SK-N-SH treated with all-trans-retinoic acid at 6 μM for 48 hours (cell line): ENCODE measurements at regions not wholly inside any gene's neighbourhood (a gene's known extent, or its start where the extent isn't known, plus 50 kb on each side); places are given as distances from the start of the nearest gene placed in this dataset.

Experiments
- ATAC-seq: fragments of 200-7000 bp; cut with Tn5 transposase; 3 replicates; pipeline ENCODE4 v1.9.1; 2020; ENCODE audit warnings: mild to moderate bottlenecking, moderate library complexity
- ARNTL ChIP-seq: fragments of 450-650 bp; formaldehyde crosslinking; IDR thresholded peaks from 2 replicates; pipeline ENCODE4 v1.5.0; 2020; ENCODE audit warnings: low read depth, mild to moderate bottlenecking, moderate library complexity, borderline replicate concordance
- BACH2 ChIP-seq: fragments of 250-450 bp; sonication (Bioruptor Pico); IDR thresholded peaks from 2 replicates; pipeline ENCODE4 v1.9.0; 2021; ENCODE audit warnings: mild to moderate bottlenecking, borderline replicate concordance
- CSDC2 ChIP-seq: fragments of 250-450 bp; sonication (Bioruptor Pico); IDR thresholded peaks from 2 replicates; pipeline ENCODE4 v1.5.0; 2020; ENCODE audit warnings: mild to moderate bottlenecking, moderate library complexity
- ESRRG ChIP-seq: fragments of 250-450 bp; sonication (Bioruptor Pico); IDR thresholded peaks from 2 replicates; pipeline ENCODE4 v1.6.1; 2021; ENCODE audit warnings: mild to moderate bottlenecking
- GLIS3 ChIP-seq: fragments of 250-450 bp; sonication (Bioruptor Pico); IDR thresholded peaks from 2 replicates; pipeline ENCODE4 v1.5.0; 2020; ENCODE audit warnings: mild to moderate bottlenecking, moderate library complexity
- ISL1 ChIP-seq: fragments of 250-450 bp; sonication (Bioruptor Pico); IDR thresholded peaks from 2 replicates; pipeline ENCODE4 v2.1.2; 2022; ENCODE audit warnings: mild to moderate bottlenecking, moderate library complexity
- OSR1 ChIP-seq: fragments of 250-450 bp; sonication (Bioruptor Pico); IDR thresholded peaks from 2 replicates; pipeline ENCODE4 v1.8.0; 2022; ENCODE audit warnings: moderate library complexity, mild to moderate bottlenecking, inconsistent platforms
- PPARA ChIP-seq: fragments of 250-450 bp; sonication (Bioruptor Pico); IDR thresholded peaks from 2 replicates; pipeline ENCODE4 v1.5.0; 2020; ENCODE audit warnings: mild to moderate bottlenecking, borderline replicate concordance
- RARB ChIP-seq: fragments of 250-450 bp; sonication (Bioruptor Pico); IDR thresholded peaks from 2 replicates; pipeline ENCODE4 v1.8.0; 2021; ENCODE audit warnings: mild to moderate bottlenecking, moderate library complexity
- SNAI2 ChIP-seq: fragments of 250-450 bp; sonication (Bioruptor Pico); IDR thresholded peaks from 2 replicates; pipeline ENCODE4 v1.5.0; 2020; ENCODE audit warnings: mild to moderate bottlenecking, moderate library complexity
- TCF4 ChIP-seq: fragments of 250-450 bp; sonication (Bioruptor Pico); IDR thresholded peaks from 2 replicates; pipeline ENCODE4 v1.8.0; 2021; ENCODE audit warnings: mild to moderate bottlenecking, moderate library complexity, borderline replicate concordance
- TOX ChIP-seq: fragments of 250-450 bp; sonication (Bioruptor Pico); IDR thresholded peaks from 2 replicates; pipeline ENCODE4 v1.8.0; 2021; ENCODE audit warnings: mild to moderate bottlenecking, moderate library complexity, borderline replicate concordance
- ZC3H10 ChIP-seq: fragments of 250-450 bp; sonication (Bioruptor Pico); IDR thresholded peaks from 2 replicates; pipeline ENCODE4 v1.5.1; 2021; ENCODE audit warnings: mild to moderate bottlenecking, moderate library complexity
- ZFP3 ChIP-seq: fragments of 250-450 bp; sonication (Bioruptor Pico); IDR thresholded peaks from 2 replicates; pipeline ENCODE4 v1.5.0; 2020; ENCODE audit warnings: mild to moderate bottlenecking, moderate library complexity
- ZFP30 ChIP-seq: fragments of 450-650 bp; formaldehyde crosslinking; IDR thresholded peaks from 2 replicates; pipeline ENCODE4 v1.5.0; 2022; ENCODE audit warnings: mild to moderate bottlenecking, moderate library complexity
- ZNF565 ChIP-seq: fragments of 450-650 bp; formaldehyde crosslinking; conservative IDR thresholded peaks from 2 replicates; pipeline ENCODE4 v1.5.0; 2020; ENCODE audit warnings: low read depth, mild to moderate bottlenecking, moderate library complexity
- ZNF70 ChIP-seq: fragments of 450-650 bp; formaldehyde crosslinking; IDR thresholded peaks from 2 replicates; pipeline ENCODE4 v1.5.0; 2020; ENCODE audit warnings: mild to moderate bottlenecking, moderate library complexity
- ZNF8 ChIP-seq: fragments of 450-650 bp; formaldehyde crosslinking; IDR thresholded peaks from 2 replicates; pipeline ENCODE4 v1.5.0; 2020; ENCODE audit warnings: mild to moderate bottlenecking, moderate library complexity
- TF ChIP-seq, protein P1 (sequence below): fragments of 250-450 bp; sonication (Bioruptor Pico); IDR thresholded peaks from 2 replicates; pipeline ENCODE4 v1.8.0; 2021; ENCODE audit warnings: low read depth, mild to moderate bottlenecking, moderate library complexity, borderline replicate concordance
- TF ChIP-seq, protein P2 (sequence below): fragments of 250-450 bp; sonication (Bioruptor Pico); IDR thresholded peaks from 2 replicates; pipeline ENCODE4 v1.8.0; 2020; ENCODE audit warnings: mild to moderate bottlenecking, moderate library complexity, borderline replicate concordance
- TF ChIP-seq, protein P3 (sequence below): fragments of 250-450 bp; sonication (Bioruptor Pico); IDR thresholded peaks from 2 replicates; pipeline ENCODE4 v1.5.1; 2020; ENCODE audit warnings: low read depth, mild to moderate bottlenecking, moderate library complexity

DNA sequence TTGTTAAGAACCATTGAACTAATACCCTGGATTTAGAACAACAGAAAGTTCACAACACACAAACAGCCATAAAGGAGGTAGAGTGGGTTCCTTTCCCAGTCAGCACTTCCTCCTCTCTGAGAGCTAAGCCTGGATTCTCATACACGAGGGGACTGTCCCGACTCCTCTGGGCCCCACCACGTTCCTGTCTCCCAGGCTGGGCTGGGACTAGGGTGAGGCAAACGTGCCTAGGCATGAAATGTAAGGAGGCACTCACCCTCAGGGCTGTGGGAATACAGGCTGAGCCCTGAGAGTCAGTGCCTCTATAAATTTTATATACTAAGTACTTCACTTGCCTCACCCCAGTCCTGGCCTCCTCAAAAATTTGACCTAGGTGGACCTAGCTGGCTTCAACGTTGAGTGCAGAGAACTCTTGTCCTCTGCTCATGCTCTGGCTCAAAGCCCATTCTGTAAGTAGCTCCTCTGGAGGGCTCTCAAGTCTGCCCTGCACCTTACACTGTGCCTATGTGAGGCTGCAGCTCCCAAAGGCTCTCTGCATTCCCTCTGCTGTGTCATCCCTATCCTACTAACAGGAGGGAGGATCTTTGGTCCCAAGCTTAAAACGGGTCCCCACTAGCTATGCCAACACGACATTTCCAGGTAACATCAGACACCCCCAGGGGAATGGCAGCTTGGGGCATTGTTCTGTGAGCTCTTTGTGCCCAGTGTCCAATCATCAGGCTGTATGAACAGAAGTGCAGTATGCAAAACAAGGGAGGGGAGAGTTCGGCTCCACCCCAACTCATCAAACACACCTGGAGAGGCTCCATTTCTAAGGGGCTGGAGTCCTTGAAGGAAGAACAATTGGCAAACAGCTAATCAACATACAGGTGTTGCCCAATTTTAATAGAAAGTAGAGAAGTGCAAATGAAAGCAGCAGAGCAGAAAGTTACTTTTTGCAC is 233.2 kb downstream of the RPLP1 start:
- no peak for TF ChIP-seq ZNF565 (CRISPR knock-in tag)
- TF ChIP-seq GLIS3 (CRISPR knock-in tag): no peak
- TF ChIP-seq, protein P1, sequence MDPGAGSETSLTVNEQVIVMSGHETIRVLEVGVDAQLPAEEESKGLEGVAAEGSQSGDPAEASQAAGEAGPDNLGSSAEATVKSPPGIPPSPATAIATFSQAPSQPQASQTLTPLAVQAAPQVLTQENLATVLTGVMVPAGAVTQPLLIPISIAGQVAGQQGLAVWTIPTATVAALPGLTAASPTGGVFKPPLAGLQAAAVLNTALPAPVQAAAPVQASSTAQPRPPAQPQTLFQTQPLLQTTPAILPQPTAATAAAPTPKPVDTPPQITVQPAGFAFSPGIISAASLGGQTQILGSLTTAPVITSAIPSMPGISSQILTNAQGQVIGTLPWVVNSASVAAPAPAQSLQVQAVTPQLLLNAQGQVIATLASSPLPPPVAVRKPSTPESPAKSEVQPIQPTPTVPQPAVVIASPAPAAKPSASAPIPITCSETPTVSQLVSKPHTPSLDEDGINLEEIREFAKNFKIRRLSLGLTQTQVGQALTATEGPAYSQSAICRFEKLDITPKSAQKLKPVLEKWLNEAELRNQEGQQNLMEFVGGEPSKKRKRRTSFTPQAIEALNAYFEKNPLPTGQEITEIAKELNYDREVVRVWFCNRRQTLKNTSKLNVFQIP (CRISPR knock-in tag): no peak
- no peak for TF ChIP-seq ZFP30
- TF ChIP-seq ESRRG: no peak
- no peak for ATAC-seq

DNA sequence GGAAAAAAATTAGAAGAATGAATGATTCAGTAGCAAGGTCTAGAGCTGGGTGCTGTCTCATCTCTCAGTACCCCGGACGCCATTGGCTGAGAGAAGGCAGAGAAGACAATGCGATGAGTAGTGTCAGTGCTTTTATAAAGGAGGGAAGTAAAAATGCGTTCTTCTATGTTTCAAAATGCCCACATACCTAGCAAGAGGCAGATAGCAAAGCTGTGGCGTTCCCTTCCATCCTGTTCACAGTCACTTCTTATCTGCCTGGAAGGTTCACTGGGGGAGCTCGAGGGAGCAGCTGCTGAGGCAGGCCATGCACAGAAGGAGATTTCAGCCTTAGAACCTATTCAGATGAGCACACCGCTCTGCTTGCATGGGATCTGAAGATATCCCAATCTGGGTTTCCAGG is 234.0 kb downstream of the RPLP1 start:
- no peak for ATAC-seq
- TF ChIP-seq BACH2 (CRISPR knock-in tag) (no peak), TOX (no peak), ZFP3 (CRISPR knock-in tag) (no peak), PPARA (CRISPR knock-in tag) (no peak), ZC3H10 (CRISPR knock-in tag) (no peak), RARB (CRISPR knock-in tag) (no peak), ARNTL (CRISPR knock-in tag) (no peak), ESRRG (no peak), SNAI2 (no peak), ISL1 (no peak), GLIS3 (CRISPR knock-in tag) (no peak), ZNF70 (no peak)

DNA sequence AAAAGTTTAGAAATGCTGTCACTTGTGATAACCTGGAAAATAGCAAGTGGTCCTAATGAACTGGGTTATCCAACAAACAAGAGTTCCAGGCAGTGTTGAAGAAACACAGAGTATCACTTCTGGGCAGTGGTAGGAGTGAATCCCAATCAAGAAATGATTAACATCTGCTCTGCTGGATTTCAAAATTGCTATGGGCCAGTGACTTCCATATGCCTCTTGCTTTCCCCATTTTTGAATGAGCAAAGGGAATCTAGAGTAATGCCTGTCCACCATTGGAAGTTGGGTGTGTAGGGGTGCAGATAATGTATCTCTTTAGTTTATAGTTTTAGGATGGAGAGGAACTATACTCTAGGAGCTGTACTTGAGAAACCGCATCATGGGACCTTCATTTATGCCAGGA is 236.5 kb downstream of the RPLP1 start:
- TF ChIP-seq TOX (no peak), ZC3H10 (CRISPR knock-in tag) (no peak), GLIS3 (CRISPR knock-in tag) (no peak), ZNF8 (no peak), ARNTL (CRISPR knock-in tag) (no peak), ZNF70 (no peak), ZFP3 (CRISPR knock-in tag) (no peak), ESRRG (no peak), TCF4 (no peak), RARB (CRISPR knock-in tag) (no peak), OSR1 (CRISPR knock-in tag) (no peak), CSDC2 (no peak), PPARA (CRISPR knock-in tag) (no peak)
- TF ChIP-seq, protein P2, sequence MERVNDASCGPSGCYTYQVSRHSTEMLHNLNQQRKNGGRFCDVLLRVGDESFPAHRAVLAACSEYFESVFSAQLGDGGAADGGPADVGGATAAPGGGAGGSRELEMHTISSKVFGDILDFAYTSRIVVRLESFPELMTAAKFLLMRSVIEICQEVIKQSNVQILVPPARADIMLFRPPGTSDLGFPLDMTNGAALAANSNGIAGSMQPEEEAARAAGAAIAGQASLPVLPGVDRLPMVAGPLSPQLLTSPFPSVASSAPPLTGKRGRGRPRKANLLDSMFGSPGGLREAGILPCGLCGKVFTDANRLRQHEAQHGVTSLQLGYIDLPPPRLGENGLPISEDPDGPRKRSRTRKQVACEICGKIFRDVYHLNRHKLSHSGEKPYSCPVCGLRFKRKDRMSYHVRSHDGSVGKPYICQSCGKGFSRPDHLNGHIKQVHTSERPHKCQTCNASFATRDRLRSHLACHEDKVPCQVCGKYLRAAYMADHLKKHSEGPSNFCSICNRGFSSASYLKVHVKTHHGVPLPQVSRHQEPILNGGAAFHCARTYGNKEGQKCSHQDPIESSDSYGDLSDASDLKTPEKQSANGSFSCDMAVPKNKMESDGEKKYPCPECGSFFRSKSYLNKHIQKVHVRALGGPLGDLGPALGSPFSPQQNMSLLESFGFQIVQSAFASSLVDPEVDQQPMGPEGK: no peak
- no peak for ATAC-seq

DNA sequence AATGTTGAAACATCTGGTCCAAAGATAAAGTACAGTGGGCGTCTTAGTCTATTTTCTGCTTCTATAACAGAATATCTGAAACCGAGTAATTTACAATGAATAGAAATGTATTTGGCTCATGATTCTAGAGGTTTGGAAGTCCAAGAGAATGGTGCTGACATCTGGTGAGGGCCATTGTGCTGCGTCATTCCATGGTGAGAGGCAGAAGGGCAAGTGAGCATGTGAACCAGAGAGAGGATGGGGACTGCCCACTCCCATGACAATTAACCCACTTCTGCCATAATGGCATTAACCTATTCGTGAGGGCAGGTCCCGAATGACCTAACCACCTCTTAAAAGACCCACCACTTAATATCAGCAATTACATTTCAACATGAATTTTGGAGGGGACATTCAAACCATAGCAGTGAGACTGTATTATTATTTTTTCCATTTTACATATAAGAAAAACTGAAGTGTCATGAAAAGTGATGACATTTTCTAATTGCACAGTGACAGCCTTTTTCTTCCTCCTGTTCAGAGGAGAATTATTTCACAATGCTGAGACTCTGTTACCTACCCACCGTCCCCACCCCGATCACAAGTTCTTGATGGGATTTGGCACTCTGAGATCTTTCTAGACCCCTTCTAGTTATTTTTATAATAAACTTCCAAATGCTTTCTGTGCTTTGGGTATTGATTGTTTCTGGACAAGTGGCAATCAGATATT is 238.8 kb downstream of the RPLP1 start:
- no peak for TF ChIP-seq RARB (CRISPR knock-in tag)
- TF ChIP-seq, protein P3, sequence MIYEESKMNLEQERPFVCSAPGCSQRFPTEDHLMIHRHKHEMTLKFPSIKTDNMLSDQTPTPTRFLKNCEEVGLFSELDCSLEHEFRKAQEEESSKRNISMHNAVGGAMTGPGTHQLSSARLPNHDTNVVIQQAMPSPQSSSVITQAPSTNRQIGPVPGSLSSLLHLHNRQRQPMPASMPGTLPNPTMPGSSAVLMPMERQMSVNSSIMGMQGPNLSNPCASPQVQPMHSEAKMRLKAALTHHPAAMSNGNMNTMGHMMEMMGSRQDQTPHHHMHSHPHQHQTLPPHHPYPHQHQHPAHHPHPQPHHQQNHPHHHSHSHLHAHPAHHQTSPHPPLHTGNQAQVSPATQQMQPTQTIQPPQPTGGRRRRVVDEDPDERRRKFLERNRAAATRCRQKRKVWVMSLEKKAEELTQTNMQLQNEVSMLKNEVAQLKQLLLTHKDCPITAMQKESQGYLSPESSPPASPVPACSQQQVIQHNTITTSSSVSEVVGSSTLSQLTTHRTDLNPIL: no peak
- TF ChIP-seq, protein P1 (CRISPR knock-in tag): no peak
- TF ChIP-seq, protein P2: no peak
- no peak for TF ChIP-seq ZNF70
- no peak for TF ChIP-seq OSR1 (CRISPR knock-in tag)
- TF ChIP-seq SNAI2: no peak
- TF ChIP-seq ZFP30: no peak
- ATAC-seq: no peak
